ENCODE measurements at regions not wholly inside any gene's neighbourhood (a gene's known extent, or its start where the extent isn't known, plus 50 kb on each side); places are given as distances from the start of the nearest gene placed in this dataset.
A peak's percentile ranks its signal among the peaks of the same experiment; 100 is the strongest.

DNA sequence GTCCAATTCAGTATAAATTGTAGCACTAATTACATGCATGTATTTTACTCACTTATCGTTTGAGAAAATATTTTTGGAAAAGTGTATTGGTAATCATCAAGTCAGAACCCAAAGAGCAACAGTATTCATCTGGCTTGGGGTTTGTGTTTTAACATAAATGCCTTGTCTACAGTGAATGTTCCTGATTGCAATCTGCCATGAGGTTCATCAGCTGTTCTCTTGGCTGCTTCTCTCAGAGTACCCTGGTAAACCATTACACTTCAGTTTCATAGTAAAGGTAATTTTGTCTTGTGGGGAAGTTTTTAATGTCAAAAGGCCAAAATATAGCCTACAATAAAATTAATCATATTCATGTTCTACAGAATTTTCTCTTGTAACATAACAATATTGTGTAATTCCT lies 150.3 kb downstream of the IFI44 start:
- DNase-seq = no peak

DNA sequence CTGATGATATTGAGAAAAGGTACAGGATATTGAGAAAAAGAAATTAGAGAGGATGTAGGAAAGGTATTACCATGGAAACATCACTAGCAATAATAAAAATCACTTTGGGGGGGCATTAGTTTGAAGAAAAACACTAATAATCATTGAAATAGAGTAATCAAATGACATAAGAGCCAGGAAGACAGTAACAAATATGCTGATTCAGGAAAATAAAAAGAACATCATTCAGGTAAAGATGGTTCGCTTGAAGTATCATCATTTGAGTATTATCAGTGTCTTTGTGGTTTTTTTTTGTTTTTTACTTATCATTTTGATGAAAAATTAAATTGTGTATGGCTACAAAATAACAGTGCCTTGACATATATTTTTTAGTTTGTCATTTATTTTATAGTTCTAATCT lies 164.5 kb downstream of the IFI44 start:
- DNase-seq = no peak

DNA sequence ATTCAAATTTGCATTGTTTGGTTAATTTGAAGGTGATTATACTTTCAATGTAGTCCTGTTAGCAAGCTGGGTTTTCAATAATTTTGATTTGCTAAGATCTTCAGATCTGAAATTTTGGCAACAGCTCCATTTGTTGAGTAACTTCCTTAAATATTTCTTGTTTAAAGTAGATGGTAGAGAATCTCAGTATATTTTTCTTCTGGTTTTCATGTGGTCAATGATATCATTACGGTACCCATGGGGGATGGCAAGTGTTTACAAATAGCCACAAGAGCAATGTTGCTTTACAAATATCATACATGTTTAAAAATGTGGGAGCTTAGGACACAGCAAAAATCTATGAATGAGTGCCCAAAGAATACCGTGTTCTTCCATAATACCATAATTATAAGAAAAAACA lies 175.9 kb downstream of the IFI44 start:
- no peak for DNase-seq

DNA sequence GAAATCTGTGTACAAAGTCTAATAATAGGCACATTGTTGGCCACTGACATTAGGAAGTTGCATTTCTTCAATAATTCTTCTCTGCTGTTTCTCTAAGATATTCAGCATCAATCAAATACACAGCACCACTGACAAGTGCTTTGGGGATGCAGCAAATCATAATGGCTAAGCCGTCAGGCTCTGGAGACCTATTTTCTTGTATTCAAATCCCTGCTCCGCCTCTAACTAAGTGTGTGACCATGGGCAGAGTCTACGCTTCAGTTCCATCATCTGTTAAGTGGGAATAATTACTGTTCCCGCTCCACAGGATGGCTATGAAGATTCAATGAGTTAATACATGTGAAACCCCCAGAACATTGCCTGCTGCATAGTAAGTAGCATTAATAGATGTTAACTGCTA lies 176.9 kb downstream of the ADGRL4 start:
- DNase-seq = peak in 1 of 3 experiments; percentile 10

DNA sequence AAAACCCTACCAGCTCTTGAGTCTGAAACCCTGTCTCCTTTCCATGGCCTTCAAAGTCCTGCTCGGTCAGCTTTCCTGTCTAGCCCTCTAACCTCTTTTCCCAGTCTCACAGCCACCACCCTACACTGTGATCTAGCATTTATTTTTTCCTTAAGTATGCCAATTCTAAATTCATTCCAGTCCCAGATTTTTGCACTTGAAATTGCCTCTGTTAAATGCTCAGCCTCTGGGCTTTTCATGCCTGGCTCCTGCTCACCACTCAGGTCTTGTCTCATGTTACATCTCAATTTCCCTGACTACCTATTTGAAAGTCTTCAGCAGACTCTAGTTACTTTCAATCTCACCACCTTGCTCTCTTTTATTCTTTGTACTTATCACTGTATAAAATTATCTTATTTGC lies 176.2 kb downstream of the ADGRL4 start:
- DNase-seq = no peak

DNA sequence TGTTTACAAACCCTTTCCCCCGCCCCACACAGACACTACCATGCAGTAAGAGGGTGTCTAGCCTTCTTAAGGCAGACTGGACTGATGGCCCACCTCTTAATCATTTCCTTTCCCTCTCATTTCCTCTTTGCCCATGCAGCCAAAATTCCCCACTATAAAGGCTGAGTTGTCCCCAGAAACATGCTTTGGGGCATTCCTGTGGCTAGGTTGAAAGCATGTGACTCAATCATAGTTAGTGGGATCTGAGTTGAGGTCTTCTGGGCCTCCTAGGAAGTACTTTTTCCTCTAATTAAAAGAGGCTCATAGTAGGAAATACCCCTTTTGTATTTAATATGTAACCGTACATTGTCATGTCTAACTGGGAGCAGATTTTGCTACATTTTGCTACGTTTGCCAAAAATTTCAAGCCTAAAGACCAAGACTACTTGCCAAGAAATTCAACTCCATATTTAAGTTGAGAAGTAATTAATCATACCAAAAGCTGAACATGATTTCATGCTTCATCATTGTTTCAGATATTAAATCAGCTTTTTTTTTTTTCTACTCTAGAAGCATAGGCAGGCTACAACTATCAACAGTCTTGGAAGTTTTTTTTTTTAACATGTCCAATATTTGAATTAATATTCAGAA lies 174.7 kb downstream of the ADGRL4 start:
- DNase-seq = no peak

DNA sequence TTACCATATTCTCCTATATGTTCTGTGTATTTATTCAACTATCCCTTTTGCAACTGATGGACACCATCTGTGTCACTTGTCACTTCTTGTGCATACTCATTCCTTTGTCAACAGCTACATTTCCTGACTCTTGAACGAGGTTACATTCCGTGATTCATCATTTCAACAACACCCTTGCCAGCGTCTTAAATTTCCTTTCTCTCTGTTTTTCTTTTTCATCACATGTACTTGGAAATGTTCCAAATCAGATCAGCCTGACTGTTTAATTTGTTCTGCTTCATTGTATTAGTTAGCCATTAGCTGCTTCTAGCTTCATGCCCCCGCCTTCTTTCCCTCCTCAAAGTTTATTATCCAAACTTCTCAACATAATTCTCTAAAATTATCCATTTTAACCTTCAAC lies 173.0 kb downstream of the ADGRL4 start:
- DNase-seq = peak in 1 of 3 experiments; percentile 33

DNA sequence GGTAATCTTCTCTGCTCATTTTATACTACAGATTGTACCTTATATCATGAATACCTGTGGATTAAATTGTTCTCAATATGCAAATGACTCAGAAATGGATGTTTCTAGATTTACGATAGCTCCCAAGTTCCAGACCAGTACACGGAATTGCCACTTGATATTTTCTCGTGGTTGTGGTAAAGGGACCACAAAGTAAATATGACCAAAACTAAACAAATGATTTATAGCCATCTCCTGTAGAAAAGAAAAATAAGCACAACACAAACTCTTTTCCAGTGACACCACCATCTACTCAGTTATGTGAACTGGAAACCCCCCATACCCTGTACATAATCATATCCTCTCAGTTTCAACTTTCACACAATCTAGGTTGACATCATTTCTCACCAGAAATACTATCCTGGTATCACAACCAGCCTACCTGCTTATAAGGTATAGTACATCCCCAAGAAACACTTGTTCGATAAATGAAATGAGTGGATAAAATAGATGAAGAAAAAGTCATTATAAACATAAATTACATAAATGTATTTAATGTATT lies 172.3 kb downstream of the ADGRL4 start:
- DNase-seq = no peak

DNA sequence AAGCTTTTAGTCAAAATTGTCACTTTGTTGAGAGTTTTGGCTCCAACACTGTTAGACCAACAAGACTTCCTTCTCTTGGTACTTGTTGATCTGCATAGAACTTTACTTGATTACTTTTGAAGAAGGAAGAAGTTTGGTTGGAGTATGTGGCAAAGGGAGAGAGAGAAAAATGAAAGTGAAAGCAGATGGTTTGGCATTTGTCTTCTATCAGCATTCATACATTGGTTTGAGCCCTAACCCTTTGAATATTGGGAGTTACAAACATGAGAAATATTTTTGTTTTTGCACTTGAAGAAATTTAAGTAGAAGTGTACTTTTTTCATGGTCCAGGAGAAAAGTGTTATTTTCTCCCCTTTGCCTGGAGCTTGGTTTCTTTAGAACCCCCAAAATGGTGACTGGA lies 169.8 kb downstream of the ADGRL4 start:
- DNase-seq = no peak

DNA sequence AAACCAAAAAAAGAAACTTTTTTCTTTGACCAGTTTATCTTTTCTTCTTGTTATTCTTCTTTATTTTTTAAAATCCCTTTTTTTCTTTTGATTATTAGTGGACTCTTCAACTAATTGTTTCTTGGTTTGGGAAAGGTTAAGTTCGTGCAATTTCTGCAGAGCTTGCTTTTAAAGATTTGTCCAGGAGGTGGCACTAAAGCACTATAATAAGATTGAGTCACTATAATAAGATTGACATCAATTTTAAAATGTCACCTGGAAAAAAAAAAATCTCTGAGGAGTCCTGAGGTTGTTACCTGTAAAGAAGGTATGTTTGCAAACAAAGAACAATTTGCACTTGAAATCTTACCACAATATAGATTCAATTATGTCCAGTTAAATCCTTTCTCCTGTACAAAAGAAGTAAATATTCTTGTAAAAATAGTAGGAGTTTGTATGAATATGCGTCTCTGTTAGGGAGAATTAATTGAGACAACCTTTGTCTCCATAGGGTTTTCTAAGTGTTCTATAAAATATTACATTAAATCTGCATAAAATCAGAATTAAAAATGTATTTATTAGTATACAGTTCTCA lies 166.7 kb downstream of the ADGRL4 start:
- DNase-seq = peak; percentile 18 to 79 (median 50)
